Thyroid gland (tissue), 4 donors: ENCODE measurements at regions not wholly inside any gene's neighbourhood (a gene's known extent, or its start where the extent isn't known, plus 50 kb on each side); places are given as distances from the start of the nearest gene placed in this dataset.

Source experiments
- POLR2A ChIP-seq, 2 donors: fragments of 450-650 bp; IDR thresholded peaks; one replicate each; pipeline ENCODE4 v1.6.1; 2017; ENCODE audit warnings: antibody characterized with exemption in 2 of 2, mild to moderate bottlenecking in 2 of 2, moderate library complexity in 1 of 2
- TF ChIP-seq, protein P1 (sequence below), 6 experiments: fragments of 200-600 bp in 3 of 6; fragments of 450-650 bp in 3 of 6; sonication (generic) in 3 of 6; IDR thresholded peaks; one replicate each; pipeline ENCODE4 v1.5.1; 2016 to 2019; ENCODE audit warnings: antibody characterized with exemption in 6 of 6, mild to moderate bottlenecking in 2 of 6, inconsistent platforms in 1 of 6, moderate library complexity in 1 of 6

DNA sequence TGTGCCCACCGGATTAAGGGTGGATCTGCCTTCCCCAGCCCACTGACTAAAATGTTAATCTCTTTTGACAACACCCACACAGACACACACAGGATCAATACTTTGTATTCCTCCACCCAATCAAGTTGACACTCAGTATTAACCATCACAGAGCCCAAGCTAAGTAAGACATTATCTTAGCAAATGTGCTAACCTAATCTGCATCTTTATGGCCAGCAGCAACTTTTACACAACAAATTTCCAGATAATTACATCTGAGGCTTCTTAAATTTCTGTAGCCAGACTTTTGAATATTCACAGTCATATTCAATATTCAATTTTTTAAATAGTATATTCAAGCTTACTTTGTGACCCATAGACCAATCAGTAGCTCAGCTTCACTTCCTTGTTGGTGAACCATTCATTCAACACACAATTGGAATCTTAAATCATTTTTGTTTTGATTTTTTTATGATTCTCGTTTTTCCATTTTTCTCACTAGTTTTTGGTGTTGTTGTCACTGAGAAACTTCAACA, 594.2 kb downstream of the IPMK start:
- TF ChIP-seq, protein P1, sequence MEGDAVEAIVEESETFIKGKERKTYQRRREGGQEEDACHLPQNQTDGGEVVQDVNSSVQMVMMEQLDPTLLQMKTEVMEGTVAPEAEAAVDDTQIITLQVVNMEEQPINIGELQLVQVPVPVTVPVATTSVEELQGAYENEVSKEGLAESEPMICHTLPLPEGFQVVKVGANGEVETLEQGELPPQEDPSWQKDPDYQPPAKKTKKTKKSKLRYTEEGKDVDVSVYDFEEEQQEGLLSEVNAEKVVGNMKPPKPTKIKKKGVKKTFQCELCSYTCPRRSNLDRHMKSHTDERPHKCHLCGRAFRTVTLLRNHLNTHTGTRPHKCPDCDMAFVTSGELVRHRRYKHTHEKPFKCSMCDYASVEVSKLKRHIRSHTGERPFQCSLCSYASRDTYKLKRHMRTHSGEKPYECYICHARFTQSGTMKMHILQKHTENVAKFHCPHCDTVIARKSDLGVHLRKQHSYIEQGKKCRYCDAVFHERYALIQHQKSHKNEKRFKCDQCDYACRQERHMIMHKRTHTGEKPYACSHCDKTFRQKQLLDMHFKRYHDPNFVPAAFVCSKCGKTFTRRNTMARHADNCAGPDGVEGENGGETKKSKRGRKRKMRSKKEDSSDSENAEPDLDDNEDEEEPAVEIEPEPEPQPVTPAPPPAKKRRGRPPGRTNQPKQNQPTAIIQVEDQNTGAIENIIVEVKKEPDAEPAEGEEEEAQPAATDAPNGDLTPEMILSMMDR (IDR thresholded peaks at IDR 0.05): no peak
- TF ChIP-seq POLR2A (IDR thresholded peaks at IDR 0.05): no peak
